ENCODE measurements at regions not wholly inside any gene's neighbourhood (a gene's known extent, or its start where the extent isn't known, plus 50 kb on each side); places are given as distances from the start of the nearest gene placed in this dataset.

DNA sequence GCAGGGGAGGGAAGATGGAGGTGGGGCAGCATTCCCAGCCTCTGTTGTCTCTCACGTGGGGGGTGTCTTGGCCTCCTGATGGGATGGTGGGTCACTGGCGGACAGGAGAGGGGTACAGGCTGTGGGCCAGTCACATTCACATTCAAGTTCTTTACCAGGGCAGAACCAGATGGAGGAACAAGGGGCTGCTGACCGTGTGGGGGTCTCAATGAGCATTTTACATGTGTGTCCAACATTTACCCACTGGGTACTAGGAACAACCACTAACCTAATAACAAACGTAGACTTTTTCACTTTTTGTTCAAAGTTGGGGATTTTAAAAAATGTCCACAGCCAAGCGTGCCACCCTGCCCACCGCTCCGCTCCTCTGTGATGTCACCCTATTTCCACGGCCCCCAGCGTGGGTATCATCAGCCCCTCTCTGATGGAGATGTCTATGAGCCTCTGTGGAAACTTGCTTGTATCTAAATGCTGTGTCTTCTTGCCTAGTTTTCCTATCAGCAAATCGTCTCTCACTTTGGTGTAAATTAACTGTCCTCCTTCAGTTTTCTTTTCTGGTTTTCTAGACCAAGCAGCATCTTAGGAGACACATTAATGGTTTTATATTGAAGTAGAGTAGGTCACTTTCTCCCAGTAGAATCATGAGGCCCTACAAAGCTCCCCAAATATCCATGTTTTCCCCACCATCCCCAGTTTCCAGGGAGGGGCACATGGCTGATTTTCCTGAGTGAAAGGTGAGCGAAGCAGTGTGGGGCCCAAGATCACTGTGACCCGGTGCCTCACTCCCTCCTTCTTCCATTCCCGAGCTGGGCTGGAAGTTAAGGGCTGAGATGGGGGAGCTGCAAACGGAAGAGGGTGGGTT, 936.7 kb downstream of the BRD1 start:
- DNase-seq: no peak

DNA sequence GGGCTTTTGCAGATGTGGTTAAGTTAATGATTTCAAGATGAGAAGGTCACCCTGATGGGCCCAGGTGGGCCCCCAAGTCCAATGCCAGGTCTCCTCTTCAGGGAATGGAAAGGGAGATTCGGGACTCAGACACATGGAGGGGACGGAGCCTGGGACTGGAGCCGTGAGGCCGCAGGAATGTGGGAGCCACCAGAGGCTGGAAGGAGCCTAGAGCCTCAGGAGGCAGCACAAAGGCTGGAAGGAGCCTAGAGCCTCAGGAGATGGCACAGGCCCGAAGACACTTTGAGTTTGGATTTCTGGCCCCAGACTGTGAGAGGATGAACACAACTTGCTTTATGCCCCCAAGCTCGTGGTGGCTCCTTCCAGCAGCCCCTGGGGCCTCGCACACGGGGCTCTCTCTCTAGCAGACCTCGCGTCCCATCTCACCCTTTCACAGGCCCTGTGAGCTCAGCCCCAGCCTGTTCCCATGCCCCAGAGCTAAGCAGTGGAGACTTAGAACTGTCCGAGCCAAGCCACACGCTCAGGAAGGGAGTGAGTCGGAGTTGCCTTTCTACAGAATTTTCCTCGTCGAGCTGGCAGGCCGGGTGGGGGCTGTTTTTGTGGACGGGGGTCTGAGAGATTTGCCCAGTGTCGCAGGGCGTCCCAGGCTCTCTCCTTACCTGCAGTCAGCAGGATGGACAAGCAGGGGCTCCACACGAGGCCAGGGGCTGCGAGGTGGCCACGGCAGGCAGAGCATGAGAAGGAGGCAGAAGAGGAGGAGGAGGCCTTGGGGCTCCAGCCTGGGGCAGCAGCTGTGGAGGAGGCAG, 937.6 kb downstream of the BRD1 start:
- no peak for DNase-seq

DNA sequence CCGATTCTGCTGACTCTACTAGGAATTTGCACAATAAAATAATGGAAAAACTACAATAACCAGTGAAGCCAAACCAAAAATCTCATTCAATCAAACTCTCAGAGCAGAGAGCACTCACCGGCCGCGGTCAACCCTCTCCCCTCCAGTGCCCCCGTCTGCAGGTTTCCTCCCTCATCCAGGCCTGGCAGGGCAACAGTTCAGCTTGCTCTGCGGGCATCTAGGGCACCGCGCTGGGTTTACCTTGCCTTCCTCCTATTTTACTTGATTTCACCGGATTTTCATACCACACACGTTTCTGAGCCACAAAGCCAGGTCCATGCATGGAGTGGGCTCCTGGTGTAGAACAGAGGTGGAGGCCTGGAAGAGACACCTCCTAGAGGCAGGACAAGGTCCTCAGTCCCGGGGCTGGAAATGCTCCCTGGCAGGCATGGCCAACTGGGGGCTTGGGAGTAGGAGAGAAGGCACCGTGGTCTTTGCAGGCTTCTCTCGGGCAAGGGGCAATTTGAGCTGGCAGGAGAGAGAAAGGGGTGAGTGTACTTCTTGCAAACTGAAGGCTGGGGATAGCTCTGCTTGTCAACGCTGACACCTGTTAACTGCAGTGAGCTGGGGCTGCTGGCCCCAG, 938.4 kb downstream of the BRD1 start:
- DNase-seq: no peak

DNA sequence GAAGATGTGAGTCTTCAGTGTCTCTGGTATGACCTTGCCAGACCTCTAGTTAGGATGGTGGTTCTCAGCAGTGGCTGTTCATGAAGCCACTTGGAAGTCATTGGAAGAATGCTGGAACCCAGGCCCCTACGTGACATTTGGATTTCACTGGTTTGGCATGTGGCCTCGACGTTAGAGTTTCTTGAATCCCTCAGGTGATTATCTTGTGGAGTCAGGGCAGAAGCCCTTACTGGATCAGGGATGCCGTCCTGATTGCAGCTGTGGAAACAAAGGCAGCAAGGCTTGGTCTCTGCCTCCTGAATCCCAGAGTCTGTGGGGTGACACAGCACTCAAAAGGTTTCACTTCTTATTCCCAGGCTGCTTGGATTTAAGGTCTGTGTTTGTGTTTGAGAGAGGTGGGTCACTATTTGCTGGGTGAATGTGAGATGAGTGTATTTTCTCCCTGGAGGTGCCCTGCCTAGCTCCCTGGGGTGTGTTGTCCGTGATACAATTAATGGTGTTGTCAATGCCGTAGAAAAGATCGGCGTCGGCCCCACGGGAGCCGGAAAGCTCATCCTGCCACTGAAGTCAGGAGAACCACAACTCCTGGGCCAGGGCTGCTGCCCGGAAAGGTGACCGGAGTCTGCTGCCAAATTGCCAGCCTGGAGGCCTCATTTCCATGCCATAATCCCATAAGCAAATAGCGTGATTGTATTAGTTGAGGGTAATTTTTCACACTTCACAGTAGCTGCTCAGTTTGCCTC, 939.0 kb downstream of the BRD1 start:
- DNase-seq: no peak

DNA sequence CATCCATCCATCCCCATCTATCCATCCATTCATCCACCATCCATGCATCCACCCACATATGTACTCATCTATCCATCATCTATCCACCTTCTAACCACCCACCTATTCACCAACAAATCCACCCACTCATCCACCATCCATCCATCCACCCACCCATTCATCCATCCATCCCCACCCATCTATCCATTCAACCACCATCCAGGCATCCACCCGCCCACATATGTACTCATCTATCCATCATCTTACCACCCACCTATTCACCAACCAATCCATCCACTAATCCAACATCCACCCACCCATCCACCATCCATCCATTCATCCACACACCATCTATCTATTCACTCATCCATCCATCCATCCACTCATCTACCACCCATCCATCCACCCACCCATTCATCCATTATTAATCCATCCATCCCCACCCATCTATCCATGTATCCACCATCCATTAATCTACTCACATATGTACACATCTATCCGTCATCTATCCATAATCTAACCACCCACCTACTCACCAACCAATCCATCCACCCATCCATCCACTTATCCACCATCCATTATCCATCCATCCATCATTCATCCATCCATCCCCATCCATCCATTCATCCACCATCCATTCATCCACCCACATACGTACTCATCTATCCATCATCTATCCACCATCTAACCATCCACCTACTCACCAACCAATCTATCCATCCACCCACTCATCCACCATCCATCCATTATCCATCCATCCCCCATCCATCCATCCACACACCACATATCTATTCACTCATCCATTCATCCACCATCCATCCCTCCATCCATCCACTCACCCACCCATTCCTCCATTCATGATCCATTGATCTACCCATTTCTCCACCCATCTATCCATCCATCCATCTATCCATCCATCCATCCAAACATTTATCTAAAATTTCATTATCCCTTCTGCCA, 940.0 kb downstream of the BRD1 start:
- no peak for DNase-seq

DNA sequence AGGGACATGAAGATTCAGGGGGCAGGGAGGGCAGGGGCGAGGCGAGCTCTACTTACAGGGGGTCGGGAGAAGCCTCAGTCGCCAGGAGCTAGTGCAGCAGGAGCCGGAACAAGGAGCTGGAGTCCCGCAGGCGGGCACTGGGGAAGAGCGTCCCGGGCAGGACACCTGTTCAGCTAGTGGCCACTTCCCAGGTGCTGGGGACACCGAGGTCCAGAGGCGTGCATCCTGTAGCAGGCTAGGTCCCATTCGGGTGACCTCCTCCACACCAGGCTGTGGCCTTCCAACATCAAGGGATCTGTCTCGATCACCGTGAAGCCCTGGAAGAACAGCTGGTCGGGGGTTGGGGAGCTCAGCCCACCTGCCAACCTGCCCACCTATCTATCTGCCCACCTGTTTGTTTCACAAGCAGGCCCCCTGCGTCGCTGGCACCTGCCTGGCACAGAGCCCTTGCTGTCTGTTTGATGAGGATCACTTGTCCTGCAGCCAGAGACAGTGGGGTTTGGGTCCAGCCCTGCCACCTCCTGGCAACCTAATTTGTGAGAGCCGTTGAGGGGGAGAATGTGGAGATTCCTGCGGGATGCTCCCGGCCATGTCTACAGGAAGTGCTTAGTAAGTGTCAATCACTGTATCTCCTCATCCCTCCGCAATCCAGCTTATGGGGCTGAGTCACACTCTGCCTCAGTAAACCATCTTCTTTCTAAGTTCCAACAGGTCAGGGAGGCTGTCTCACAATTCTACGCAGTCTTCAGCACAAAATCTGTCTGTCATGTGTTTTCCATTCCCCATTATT, 940.9 kb downstream of the BRD1 start:
- DNase-seq: no peak

DNA sequence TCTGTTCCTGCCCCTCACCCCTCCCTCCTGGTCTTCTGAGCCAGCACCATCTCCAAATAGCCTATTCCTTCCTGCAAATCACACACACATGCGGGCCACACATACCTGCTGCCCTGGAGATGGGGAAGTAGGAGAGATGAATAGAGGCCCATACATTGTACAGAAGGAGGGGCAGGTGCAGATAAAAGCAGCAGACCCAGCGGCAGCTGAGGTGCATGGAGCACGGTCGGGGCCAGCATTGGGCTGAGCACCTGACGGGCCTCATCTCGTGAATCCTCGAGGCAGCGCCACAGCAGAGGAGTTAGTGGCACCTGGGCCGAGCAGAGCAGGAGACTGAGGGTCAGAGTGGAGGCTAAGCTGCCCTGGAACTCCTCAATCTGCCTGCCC, 941.8 kb downstream of the BRD1 start:
- no peak for DNase-seq

DNA sequence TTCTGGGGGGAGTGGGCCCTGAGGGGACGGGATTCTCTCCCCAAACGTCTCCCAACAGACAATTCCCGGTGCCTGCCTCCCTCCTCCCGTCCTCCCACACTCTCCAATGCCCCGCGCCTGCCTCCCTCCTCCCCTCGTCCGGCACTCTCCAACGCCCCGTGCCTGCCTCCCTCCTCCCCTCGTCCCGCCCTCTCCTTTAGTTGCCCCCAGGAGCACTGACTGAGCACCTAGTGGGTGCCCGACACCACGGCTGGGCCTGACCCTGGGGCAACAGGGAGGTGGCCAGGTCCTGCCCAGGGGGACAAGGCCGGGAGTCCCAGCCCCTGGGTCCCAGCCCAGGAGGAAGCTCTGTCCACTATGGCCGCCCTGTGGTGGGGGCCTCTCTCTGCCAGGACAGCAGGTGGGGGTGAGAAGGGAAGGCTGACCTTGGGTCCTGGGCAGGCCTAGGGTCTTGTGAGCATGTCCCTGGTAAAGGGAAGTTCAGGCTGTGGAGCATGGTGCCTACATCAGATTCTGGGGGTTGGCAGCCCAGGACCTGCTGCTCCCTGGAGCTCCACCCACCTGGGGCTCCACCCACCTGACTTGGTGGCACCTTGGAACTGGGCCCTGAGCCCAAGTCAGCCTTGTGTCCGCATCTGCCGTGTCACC, 942.3 kb downstream of the BRD1 start:
- no peak for DNase-seq

DNA sequence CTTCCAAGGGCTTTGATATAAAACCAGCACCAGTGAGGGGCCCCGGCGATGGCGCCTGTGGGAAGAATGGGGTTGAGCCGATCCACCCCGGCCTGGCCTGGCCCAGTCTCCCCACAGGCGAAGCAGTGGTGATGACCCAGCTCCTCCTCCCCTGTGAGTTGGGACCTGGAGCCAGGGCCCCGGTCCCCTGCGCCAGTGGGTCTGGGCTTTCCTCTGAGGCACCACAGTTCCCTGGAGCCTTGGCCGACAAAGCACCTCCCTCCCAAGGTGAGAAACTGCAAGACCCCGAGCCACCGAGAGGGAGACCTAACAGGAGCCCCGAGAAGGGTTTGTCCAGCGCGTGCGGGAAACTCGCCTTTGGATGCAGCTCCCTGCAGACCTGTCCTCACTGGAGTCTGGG, 942.9 kb downstream of the BRD1 start:
- no peak for DNase-seq

DNA sequence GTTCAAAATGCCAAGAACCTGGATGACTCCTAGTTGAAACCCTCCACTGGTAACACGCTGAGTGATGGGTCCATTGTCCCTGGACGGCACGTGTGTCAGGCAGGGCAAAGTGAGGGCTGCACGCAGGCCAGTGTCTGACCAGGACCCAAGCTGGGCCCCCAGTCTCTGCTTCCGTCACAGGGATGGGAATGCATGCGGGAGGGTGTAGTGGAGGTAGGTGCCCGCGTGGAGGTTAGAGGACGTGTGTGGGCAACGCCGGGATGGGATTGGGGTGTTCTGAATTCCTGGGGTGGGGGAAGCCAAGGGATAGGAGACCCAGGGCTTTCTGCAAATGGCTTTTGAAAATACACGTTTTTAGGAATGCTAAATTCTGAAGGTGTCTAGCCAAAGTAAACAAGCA, 943.3 kb downstream of the BRD1 start:
- no peak for DNase-seq

DNA sequence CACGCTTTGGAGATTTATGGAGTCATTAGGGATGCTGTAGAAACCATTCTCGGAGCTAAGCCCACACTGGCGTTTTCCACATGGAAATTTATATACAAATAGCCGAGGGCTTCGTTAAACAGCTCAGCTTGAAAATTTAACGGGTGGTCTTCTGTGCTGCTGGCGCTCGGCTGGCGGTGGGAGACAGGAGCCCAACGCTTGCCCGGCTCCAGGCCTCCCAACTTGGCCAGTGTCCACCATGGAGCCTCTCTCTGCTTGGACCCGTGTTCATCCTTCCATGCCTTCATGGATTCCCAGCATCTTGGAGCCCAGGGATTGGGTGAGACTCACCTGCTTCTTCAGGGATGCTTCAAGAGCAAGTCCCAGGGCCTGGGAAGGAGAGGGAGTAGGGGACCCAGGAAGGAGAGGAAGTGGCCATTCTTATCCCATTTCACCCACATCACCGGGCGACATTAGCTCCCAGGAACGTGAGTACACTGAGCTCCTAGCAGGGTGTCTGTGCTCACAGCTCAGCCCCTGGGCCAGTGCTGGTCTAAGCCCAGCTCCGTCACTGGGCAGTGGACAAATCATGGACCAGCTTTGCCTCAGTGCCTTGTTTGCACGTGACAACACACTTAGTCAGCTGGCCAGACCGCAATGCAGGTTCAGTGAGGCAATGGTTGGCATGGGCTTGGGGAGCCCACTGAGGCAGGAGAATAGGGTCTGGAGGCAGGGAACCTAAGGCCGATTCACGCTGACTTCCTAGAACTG, 944.3 kb downstream of the BRD1 start:
- DNase-seq: no peak

DNA sequence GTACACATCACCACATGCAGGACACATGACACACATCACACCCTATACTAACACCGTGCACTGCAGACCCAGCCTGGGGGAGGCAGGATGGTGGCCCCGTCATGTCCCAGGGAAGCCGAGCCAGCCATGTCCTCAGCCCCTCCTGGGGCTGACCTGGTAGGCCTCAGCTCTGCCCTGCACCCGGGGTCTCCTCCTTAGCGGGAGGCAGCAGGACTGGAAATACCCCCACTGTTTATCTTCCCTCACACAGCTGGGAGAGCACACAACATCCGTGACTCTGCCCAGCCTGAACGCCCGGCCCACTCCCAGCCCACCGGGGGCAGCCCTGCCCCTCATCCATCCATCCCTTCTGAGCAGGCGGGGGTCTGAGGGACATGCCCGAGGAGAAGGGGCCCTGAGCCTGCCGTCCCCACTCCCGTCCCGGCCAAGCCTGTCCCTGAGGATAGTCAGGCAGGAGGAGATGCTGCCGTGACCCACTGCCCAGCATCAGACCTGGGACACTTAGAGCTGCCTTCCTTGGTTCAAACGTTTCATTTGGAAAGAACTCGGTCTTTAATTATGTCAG, 945.0 kb downstream of the BRD1 start:
- DNase-seq: no peak

DNA sequence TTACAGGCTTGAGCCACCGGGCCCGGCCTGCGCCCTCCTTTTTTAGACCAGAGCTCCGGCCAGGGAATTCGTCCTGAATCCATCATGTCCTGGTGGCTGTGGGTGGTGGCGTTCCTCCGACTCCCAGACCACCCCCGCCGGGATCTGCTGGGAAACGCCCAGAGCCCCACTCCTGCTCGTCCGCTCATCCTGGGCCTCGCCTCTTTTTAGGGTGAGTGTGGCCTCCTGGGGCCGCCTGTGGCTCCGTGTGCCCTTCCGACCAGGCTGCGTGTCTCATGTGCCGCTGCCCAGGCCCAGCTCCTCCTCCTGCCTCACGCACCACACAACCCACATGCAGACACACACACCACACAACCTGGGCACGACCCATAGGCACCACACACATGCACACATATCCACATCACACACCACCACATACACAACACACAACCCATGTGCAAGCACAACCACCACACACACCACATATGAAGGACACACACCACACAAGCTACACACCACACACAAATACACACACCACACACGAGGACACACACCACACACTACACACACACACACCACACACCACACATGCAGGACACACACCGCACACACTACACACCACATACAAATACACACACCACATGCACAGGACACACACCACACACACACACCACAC, 946.2 kb downstream of the BRD1 start:
- DNase-seq: no peak

DNA sequence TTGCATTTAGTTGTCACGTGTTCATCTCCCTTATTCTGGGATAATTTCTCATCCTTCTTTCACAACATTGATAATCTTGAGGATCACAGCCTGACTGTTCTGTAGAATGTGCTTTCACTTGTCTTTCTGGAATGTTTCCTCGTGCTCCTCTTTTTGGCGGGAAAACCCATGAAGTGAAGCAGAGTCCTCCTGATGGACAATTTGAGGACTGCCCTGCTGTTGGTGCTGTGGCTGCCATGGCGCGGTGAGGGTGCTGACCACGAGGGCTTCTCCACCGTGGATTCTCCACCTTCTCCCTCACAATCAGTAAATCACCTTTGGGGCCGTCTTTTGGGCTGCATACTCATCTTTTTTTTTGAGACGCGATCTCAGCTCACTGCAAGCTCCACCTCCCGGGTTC, 946.9 kb downstream of the BRD1 start:
- DNase-seq: no peak

DNA sequence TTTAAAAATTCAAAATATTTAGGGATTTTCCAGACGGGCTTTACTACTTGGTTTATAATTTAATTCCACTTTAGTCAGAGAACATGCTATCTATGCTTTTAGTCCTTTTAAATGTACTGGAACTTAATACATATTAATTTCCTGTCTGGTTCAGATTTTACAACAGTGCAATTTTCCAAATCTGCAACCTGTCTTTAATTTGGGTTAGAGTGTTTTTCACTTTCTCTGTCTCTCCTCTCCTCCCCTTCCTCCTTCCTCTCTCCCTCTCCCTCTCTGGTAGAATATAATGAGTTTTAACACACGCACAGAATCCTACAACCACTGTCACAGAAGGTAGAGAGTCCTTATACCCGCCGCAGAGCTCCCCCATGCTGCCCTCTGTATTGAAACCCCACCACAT, 950.7 kb downstream of the BRD1 start:
- no peak for DNase-seq

DNA sequence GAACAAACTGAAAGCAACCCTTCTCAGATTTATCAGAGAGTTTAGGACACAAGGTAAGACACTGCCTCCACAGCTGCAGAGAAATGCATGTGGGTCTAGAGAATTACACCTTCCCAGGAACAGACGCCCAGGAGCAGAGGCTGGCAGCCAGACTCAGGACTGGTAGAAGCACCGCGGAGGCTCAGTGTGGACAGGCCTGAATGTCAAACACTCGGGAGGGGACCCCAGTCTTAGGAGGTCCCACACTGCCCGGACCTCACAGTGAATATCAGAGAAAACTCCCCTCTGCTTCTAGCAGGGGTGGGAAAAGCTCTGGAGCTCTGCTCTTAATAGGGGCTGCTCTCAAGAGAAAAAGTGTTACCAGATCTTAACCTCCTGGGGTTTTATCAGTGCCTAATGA, 952.7 kb downstream of the BRD1 start:
- no peak for DNase-seq

DNA sequence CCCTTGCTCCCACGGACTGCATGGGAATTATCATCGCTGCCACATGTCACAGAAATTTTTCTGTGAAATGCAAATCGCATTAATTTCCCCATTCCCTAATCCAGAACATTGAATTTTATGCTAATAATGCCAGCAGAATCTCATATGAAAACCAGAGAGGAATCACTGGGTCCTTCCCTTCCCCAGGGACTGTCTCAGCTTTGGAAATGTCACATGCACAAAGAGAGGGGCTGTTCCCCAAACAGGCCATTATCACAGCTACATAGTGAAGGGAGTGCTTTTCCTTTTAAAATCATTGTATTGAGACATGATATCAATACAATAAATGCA, 954.5 kb downstream of the BRD1 start:
- no peak for DNase-seq

DNA sequence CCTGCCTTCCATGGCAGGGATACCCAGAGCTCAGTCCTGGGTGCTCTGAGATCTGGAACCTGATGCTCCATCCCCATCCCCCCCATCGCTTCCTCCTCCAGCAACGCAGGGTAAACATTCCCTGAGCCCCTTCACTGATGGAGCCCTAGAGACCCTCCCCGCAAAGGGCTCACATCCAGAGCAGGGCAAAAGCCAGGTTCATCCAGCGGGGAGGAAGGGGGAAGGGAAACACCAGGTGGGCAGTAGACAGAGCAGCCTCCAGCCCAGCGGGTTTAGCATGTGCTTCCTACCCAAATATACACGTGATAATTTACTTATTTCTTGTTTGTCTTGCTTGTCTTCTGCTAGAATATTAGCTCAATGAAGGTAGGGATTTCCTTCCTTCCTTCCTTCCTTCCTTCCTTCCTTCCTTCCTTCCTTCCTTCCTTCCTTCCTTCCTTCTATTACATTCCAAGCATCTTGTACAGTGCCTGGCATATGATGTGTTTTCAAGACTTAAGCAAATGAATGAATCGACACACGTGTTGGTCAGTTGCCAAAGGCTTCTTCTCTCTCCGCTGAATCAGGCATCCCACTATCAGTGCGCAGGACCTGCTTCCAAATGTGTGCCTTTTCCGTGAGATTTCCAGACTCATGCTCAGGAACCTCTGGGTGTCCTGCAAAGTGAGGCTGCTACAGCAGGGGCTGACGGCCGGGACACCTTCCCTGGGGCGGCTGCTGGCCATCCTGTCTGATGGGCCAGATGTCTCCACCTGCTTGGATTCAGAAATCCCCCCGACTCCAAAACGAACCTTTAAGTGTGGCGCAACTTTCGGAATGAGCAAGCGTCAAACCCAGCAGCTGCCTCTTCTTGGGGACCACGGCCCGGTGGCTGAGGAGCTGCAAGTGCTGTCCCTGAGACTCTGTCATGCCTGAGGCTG, 955.1 kb downstream of the BRD1 start:
- no peak for DNase-seq

Measured in stimulated activated CD4-positive, alpha-beta T cell treated with anti-CD3 and anti-CD28 coated beads, Interleukin-4, amount 100 ng/mL, for 24 hours (primary cell).